MCF 10A (cell line): ENCODE measurements at regions not wholly inside any gene's neighbourhood (a gene's known extent, or its start where the extent isn't known, plus 50 kb on each side); places are given as distances from the start of the nearest gene placed in this dataset.

Experiments used
- BruUV-seq: library from RNA; stranded (reverse); fragments of 400-500 nt; replicated peaks from 2 replicates; lab custom pipeline; 2021; lab: Mats Ljungman, UMichigan
- CTCF ChIA-PET: fragments of 300-600 bp; sonication (Branson Sonifier 250); formaldehyde crosslinking; extraction: SDS; loops from one replicate; lab custom pipeline; 2021; ENCODE audit warnings: antibody characterized with exemption, inconsistent platforms; lab: Yijun Ruan, JAX
- POLR2A ChIA-PET: fragments of 300-600, 350-650 bp; sonication (Branson Sonifier 250); formaldehyde crosslinking; extraction: SDS; loops from one replicate; lab custom pipeline; 2020; ENCODE audit warnings: antibody characterized with exemption, inconsistent platforms; lab: Yijun Ruan, JAX
- DNase-seq: peaks from one replicate; pipeline ENCODE4 v3.0.0-alpha.2; 2018; ENCODE audit not compliant: unreplicated experiment
- H3K27ac Mint-ChIP-seq: one replicate; pipeline ENCODE4 v1.8.0; 2022; ENCODE audit warnings: mild to moderate bottlenecking, low read depth, mixed read lengths; ENCODE audit not compliant: unreplicated experiment
- H3K27me3 Mint-ChIP-seq: one replicate; pipeline ENCODE4 v1.8.0; 2022; ENCODE audit warnings: mixed read lengths; ENCODE audit not compliant: insufficient read depth, unreplicated experiment
- H3K36me3 Mint-ChIP-seq: one replicate; pipeline ENCODE4 v1.8.0; 2022; ENCODE audit warnings: mild to moderate bottlenecking, moderate library complexity, mixed read lengths; ENCODE audit not compliant: insufficient read depth, unreplicated experiment
- H3K4me1 Mint-ChIP-seq: one replicate; pipeline ENCODE4 v1.8.0; 2022; ENCODE audit warnings: mixed read lengths; ENCODE audit not compliant: insufficient read depth, unreplicated experiment
- H3K4me3 Mint-ChIP-seq: one replicate; pipeline ENCODE4 v1.8.0; 2022; ENCODE audit warnings: mild to moderate bottlenecking, moderate library complexity, mixed read lengths; ENCODE audit not compliant: unreplicated experiment
- H3K9me3 Mint-ChIP-seq: one replicate; pipeline ENCODE4 v1.8.0; 2022; ENCODE audit warnings: mixed read lengths; ENCODE audit not compliant: unreplicated experiment
- CTCF ChIP-seq: fragments of 200-600 bp; IDR thresholded peaks from one replicate; pipeline ENCODE4 v1.8.0; 2022; ENCODE audit warnings: antibody characterized with exemption, mild to moderate bottlenecking; ENCODE audit not compliant: unreplicated experiment
- intact Hi-C: fragments of 100-400 bp; cut with micrococcal nuclease; formaldehyde crosslinking; loops from 2 replicates; pipeline ENCODE4 v1.14.1; 2022

- CTCF ChIA-PET, result no interaction called here
- Mint-ChIP-seq H3K27me3 (no peaks in the 10 kb centered on the region), H3K27ac (no peak overlapping the region), H3K4me3 (no peak overlapping the region), H3K9me3 (peaks cover 7% of the 10 kb centered on the region), H3K4me1 (no peaks in the 10 kb centered on the region), H3K36me3 (no peaks in the 10 kb centered on the region)
- POLR2A ChIA-PET, result no interaction called here
- no peak for DNase-seq
- BruUV-seq, result no TSS peak
- TF ChIP-seq CTCF, result no peak
- intact Hi-C loops, result no loop called here
Measured at GRCh38 chr2:8021921-8022320, 659.9 kb upstream of the ID2 start.

GRCh38 chr2:8022908-8023640, 658.8 kb upstream of the ID2 start:
- Mint-ChIP-seq H3K9me3 (peaks cover 7% of the 10 kb centered on the region), H3K27me3 (no peaks in the 10 kb centered on the region), H3K36me3 (no peaks in the 10 kb centered on the region), H3K4me3 (no peak overlapping the region), H3K4me1 (no peaks in the 10 kb centered on the region), H3K27ac (no peak overlapping the region)
- intact Hi-C loops, result no loop called here
- no peak for TF ChIP-seq CTCF
- no TSS peak for BruUV-seq
- POLR2A ChIA-PET, result no interaction called here
- CTCF ChIA-PET, result no interaction called here
- DNase-seq, result no peak

- TF ChIP-seq CTCF, result no peak
- no peaks in the 10 kb centered on the region for H3K36me3 Mint-ChIP-seq
- no peak for DNase-seq
- no peak overlapping the region for H3K4me3 Mint-ChIP-seq
- no peak overlapping the region for H3K27ac Mint-ChIP-seq
- POLR2A ChIA-PET, result no interaction called here
- intact Hi-C loops, result no loop called here
- BruUV-seq, result no TSS peak
- CTCF ChIA-PET, result no interaction called here
- no peaks in the 10 kb centered on the region for H3K27me3 Mint-ChIP-seq
- H3K4me1 Mint-ChIP-seq, result no peaks in the 10 kb centered on the region
- no peaks in the 10 kb centered on the region for H3K9me3 Mint-ChIP-seq
Measured at GRCh38 chr2:8024506-8024905, 657.4 kb upstream of the ID2 start.

GRCh38 chr2:8026381-8026780, 655.5 kb upstream of the ID2 start:
- H3K36me3 Mint-ChIP-seq, result no peaks in the 10 kb centered on the region
- DNase-seq, result no peak
- POLR2A ChIA-PET, result no interaction called here
- no peaks in the 10 kb centered on the region for H3K4me1 Mint-ChIP-seq
- TF ChIP-seq CTCF, result no peak
- H3K27ac Mint-ChIP-seq, result no peak overlapping the region
- no peaks in the 10 kb centered on the region for H3K9me3 Mint-ChIP-seq
- no peak overlapping the region for H3K4me3 Mint-ChIP-seq
- BruUV-seq, result no TSS peak
- intact Hi-C loops, result no loop called here
- no peaks in the 10 kb centered on the region for H3K27me3 Mint-ChIP-seq
- CTCF ChIA-PET, result no interaction called here
